ENCODE measurements at regions not wholly inside any gene's neighbourhood (a gene's known extent, or its start where the extent isn't known, plus 50 kb on each side); places are given as distances from the start of the nearest gene placed in this dataset.

GRCh38 chr19:32202244-32202643, 143.2 kb upstream of the ZNF507 start:
- H3K9me3 Mint-ChIP-seq, result no peaks in the 10 kb centered on the region
- DNase-seq, result no peak

GRCh38 chr19:32203161-32203560, 142.2 kb upstream of the ZNF507 start:
- peaks cover 30% of the 10 kb centered on the region for H3K27me3 Mint-ChIP-seq
- no peak for DNase-seq
- no peaks in the 10 kb centered on the region for H3K9me3 Mint-ChIP-seq
- H3K4me1 Mint-ChIP-seq (ENCODE audit: low read depth), result peaks cover 5% of the 10 kb centered on the region
- no peak overlapping the region for H3K27ac Mint-ChIP-seq
- no peak overlapping the region for H3K4me3 Mint-ChIP-seq
- H3K36me3 Mint-ChIP-seq (ENCODE audit: low read depth), result no peaks in the 10 kb centered on the region

More at GRCh38 chr19:32202244-32202643, 143.2 kb upstream of the ZNF507 start:
- H3K27me3 Mint-ChIP-seq, result peaks cover 30% of the 10 kb centered on the region
- no peak overlapping the region for H3K4me3 Mint-ChIP-seq
- H3K36me3 Mint-ChIP-seq (ENCODE audit: low read depth), result no peaks in the 10 kb centered on the region
- H3K27ac Mint-ChIP-seq, result no peak overlapping the region
- peaks cover 5% of the 10 kb centered on the region for H3K4me1 Mint-ChIP-seq (ENCODE audit: low read depth)

- no peak overlapping the region for H3K4me3 Mint-ChIP-seq
- peaks cover 25% of the 10 kb centered on the region for H3K27me3 Mint-ChIP-seq
- H3K4me1 Mint-ChIP-seq (ENCODE audit: low read depth), result peaks cover 5% of the 10 kb centered on the region
- no peak overlapping the region for H3K27ac Mint-ChIP-seq
- peaks cover 9% of the 10 kb centered on the region for H3K9me3 Mint-ChIP-seq
- no peak for DNase-seq
- no peaks in the 10 kb centered on the region for H3K36me3 Mint-ChIP-seq (ENCODE audit: low read depth)
Observed at GRCh38 chr19:32206065-32206464, 139.3 kb upstream of the ZNF507 start.

- Mint-ChIP-seq H3K36me3 (ENCODE audit: low read depth) (no peaks in the 10 kb centered on the region), H3K27me3 (peaks cover 17% of the 10 kb centered on the region), H3K9me3 (peaks cover 16% of the 10 kb centered on the region), H3K27ac (no peak overlapping the region), H3K4me3 (no peak overlapping the region), H3K4me1 (ENCODE audit: low read depth) (no peaks in the 10 kb centered on the region)
- DNase-seq, result no peak
Observed at GRCh38 chr19:32208060-32208459, 137.3 kb upstream of the ZNF507 start.

GRCh38 chr19:32219392-32219791, 126.0 kb upstream of the ZNF507 start:
- H3K36me3 Mint-ChIP-seq (ENCODE audit: low read depth), result no peaks in the 10 kb centered on the region
- H3K27me3 Mint-ChIP-seq, result peaks cover 49% of the 10 kb centered on the region
- H3K4me3 Mint-ChIP-seq, result no peak overlapping the region
- H3K9me3 Mint-ChIP-seq, result no peaks in the 10 kb centered on the region
- H3K27ac Mint-ChIP-seq, result no peak overlapping the region
- peaks cover 8% of the 10 kb centered on the region for H3K4me1 Mint-ChIP-seq (ENCODE audit: low read depth)
- DNase-seq, result no peak

GRCh38 chr19:32219881-32220472, 125.4 kb upstream of the ZNF507 start:
- DNase-seq, result no peak
- H3K4me1 Mint-ChIP-seq (ENCODE audit: low read depth), result peaks cover 13% of the 10 kb centered on the region
- H3K36me3 Mint-ChIP-seq (ENCODE audit: low read depth), result no peaks in the 10 kb centered on the region
- H3K27ac Mint-ChIP-seq, result no peak overlapping the region
- no peaks in the 10 kb centered on the region for H3K9me3 Mint-ChIP-seq
- H3K27me3 Mint-ChIP-seq, result peaks cover 55% of the 10 kb centered on the region
- H3K4me3 Mint-ChIP-seq, result no peak overlapping the region

- Mint-ChIP-seq H3K27ac (no peak overlapping the region), H3K9me3 (no peaks in the 10 kb centered on the region), H3K36me3 (ENCODE audit: low read depth) (no peaks in the 10 kb centered on the region), H3K4me3 (no peak overlapping the region), H3K4me1 (ENCODE audit: low read depth) (peaks cover 13% of the 10 kb centered on the region), H3K27me3 (peaks cover 64% of the 10 kb centered on the region)
- no peak for DNase-seq
Observed at GRCh38 chr19:32220951-32221350, 124.5 kb upstream of the ZNF507 start.

- no peak overlapping the region for H3K4me3 Mint-ChIP-seq
- no peaks in the 10 kb centered on the region for H3K9me3 Mint-ChIP-seq
- H3K36me3 Mint-ChIP-seq (ENCODE audit: low read depth), result no peaks in the 10 kb centered on the region
- peaks cover 69% of the 10 kb centered on the region for H3K27me3 Mint-ChIP-seq
- H3K4me1 Mint-ChIP-seq (ENCODE audit: low read depth), result peaks cover 13% of the 10 kb centered on the region
- no peak overlapping the region for H3K27ac Mint-ChIP-seq
- no peak for DNase-seq
Observed at GRCh38 chr19:32222556-32222955, 122.9 kb upstream of the ZNF507 start.

GRCh38 chr19:32223106-32223505, 122.3 kb upstream of the ZNF507 start:
- Mint-ChIP-seq H3K27me3 (peaks cover 70% of the 10 kb centered on the region), H3K27ac (no peak overlapping the region), H3K9me3 (no peaks in the 10 kb centered on the region), H3K4me1 (ENCODE audit: low read depth) (peaks cover 13% of the 10 kb centered on the region), H3K36me3 (ENCODE audit: low read depth) (no peaks in the 10 kb centered on the region), H3K4me3 (no peak overlapping the region)
- no peak for DNase-seq

- peaks cover 70% of the 10 kb centered on the region for H3K27me3 Mint-ChIP-seq
- no peaks in the 10 kb centered on the region for H3K36me3 Mint-ChIP-seq (ENCODE audit: low read depth)
- no peak overlapping the region for H3K27ac Mint-ChIP-seq
- no peaks in the 10 kb centered on the region for H3K9me3 Mint-ChIP-seq
- DNase-seq, result peak; percentile 35
- peaks cover 13% of the 10 kb centered on the region for H3K4me1 Mint-ChIP-seq (ENCODE audit: low read depth)
- no peak overlapping the region for H3K4me3 Mint-ChIP-seq
Observed at GRCh38 chr19:32223595-32224370, 121.6 kb upstream of the ZNF507 start.

GRCh38 chr19:32224371-32225244, 120.8 kb upstream of the ZNF507 start:
- Mint-ChIP-seq H3K4me1 (ENCODE audit: low read depth) (peaks cover 13% of the 10 kb centered on the region), H3K27ac (no peak overlapping the region), H3K4me3 (peak overlapping the region; percentile 76), H3K36me3 (ENCODE audit: low read depth) (no peaks in the 10 kb centered on the region), H3K9me3 (no peaks in the 10 kb centered on the region), H3K27me3 (peaks cover 74% of the 10 kb centered on the region)
- peak; percentile 80 for DNase-seq

GRCh38 chr19:32227561-32228165, 117.7 kb upstream of the ZNF507 start:
- Mint-ChIP-seq H3K4me3 (no peak overlapping the region), H3K4me1 (ENCODE audit: low read depth) (peaks cover 13% of the 10 kb centered on the region), H3K27me3 (peaks cover 62% of the 10 kb centered on the region), H3K9me3 (no peaks in the 10 kb centered on the region), H3K36me3 (ENCODE audit: low read depth) (no peaks in the 10 kb centered on the region), H3K27ac (no peak overlapping the region)
- no peak for DNase-seq

- Mint-ChIP-seq H3K4me3 (no peak overlapping the region), H3K27me3 (peaks cover 39% of the 10 kb centered on the region), H3K27ac (no peak overlapping the region), H3K4me1 (ENCODE audit: low read depth) (no peaks in the 10 kb centered on the region), H3K36me3 (ENCODE audit: low read depth) (no peaks in the 10 kb centered on the region), H3K9me3 (no peaks in the 10 kb centered on the region)
- DNase-seq, result no peak
Observed at GRCh38 chr19:32230441-32230840, 115.0 kb upstream of the ZNF507 start.

- Mint-ChIP-seq H3K4me3 (no peak overlapping the region), H3K9me3 (no peaks in the 10 kb centered on the region), H3K27ac (no peak overlapping the region), H3K36me3 (ENCODE audit: low read depth) (no peaks in the 10 kb centered on the region), H3K4me1 (ENCODE audit: low read depth) (no peaks in the 10 kb centered on the region), H3K27me3 (peaks cover 34% of the 10 kb centered on the region)
- DNase-seq, result no peak
Observed at GRCh38 chr19:32231020-32231419, 114.4 kb upstream of the ZNF507 start.

Measured in activated T-cell treated with anti-CD3 and anti-CD28 coated beads, Interleukin-2, amount 50 U/mL, for 24 hours (primary cell).